HCT116 (cell line): ENCODE measurements at regions not wholly inside any gene's neighbourhood (a gene's known extent, or its start where the extent isn't known, plus 50 kb on each side); places are given as distances from the start of the nearest gene placed in this dataset.

Experiments used
- ATAC-seq: fragments of 200-7000 bp; cut with Tn5 transposase; 2 replicates; pipeline ENCODE4 v1.9.1; 2020; ENCODE audit warnings: mild to moderate bottlenecking, moderate library complexity
- BruUV-seq: library from RNA; stranded (reverse); fragments of 400-500 nt; replicated peaks from 2 replicates; lab custom pipeline; 2021; lab: Mats Ljungman, UMichigan
- CTCF ChIA-PET: fragments of 300-600 bp; sonication (Branson Sonifier 250); formaldehyde crosslinking; loops from one replicate; lab custom pipeline; 2021; ENCODE audit warnings: antibody characterized with exemption; lab: Charles Lee
- POLR2A ChIA-PET: fragments of 300-600, 350-600 bp; sonication (Branson Sonifier 250); formaldehyde crosslinking; loops from one replicate; lab custom pipeline; 2021; ENCODE audit warnings: antibody characterized with exemption; lab: Charles Lee
- RAD21 ChIA-PET, 2 experiments: fragments of 300-600 bp; sonication (Branson Sonifier 250); formaldehyde crosslinking; loops; one replicate each; lab custom pipeline; 2023; ENCODE audit warnings: low total read pairs in 2 of 2; ENCODE audit not compliant: uncharacterized antibody in 2 of 2, unreplicated experiment in 2 of 2, low non-redundant PET in 1 of 2; lab: Charles Lee
- DNase-seq: peaks from one replicate; pipeline ENCODE4 v3.0.0-alpha.2; 2010; ENCODE audit warnings: low read depth, low spot score
- H2AFZ ChIP-seq: fragments of 200-600 bp; shearing (Covaris generic), sonication (generic); 2 replicates; pipeline ENCODE4 v1.6.1; 2017; ENCODE audit warnings: low read depth, mixed run types, mixed read lengths, antibody characterized with exemption, low read length; ENCODE audit not compliant: poor library complexity, severe bottlenecking
- H3K27ac ChIP-seq: 2 replicates; pipeline ENCODE4 v1.5.1; 2012; ENCODE audit warnings: low read depth, low read length
- H3K27me3 ChIP-seq: fragments of 200-600 bp; sonication (generic); 2 replicates; pipeline ENCODE4 v1.6.1; 2016; ENCODE audit warnings: mixed run types, low read length, mixed read lengths; ENCODE audit not compliant: insufficient read depth
- H3K36me3 ChIP-seq, 2 experiments: fragments of 200-500 bp in 1 of 2; fragments of 200-600 bp in 1 of 2; sonication (Bioruptor generic) in 1 of 2; sonication (generic) in 1 of 2; 2 replicates each; pipeline versions ENCODE4 v1.5.1 to v1.6.1; 2014 to 2016; ENCODE audit warnings: low read length in 2 of 2, inconsistent platforms in 1 of 2, mixed read lengths in 1 of 2, mixed run types in 1 of 2; ENCODE audit not compliant: insufficient read depth in 2 of 2, control insufficient read depth in 1 of 2
- H3K4me1 ChIP-seq, 2 experiments: fragments of 200-600 bp in 1 of 2; sonication (generic) in 1 of 2; 2 replicates each; pipeline versions ENCODE4 v1.5.1 to v1.6.1; 2012 to 2017; ENCODE audit warnings: low read length in 2 of 2, inconsistent platforms in 1 of 2, mild to moderate bottlenecking in 1 of 2, mixed read lengths in 1 of 2, mixed run types in 1 of 2, moderate library complexity in 1 of 2; ENCODE audit not compliant: insufficient read depth in 2 of 2, control insufficient read depth in 1 of 2
- H3K4me2 ChIP-seq: fragments of 200-600 bp; sonication (generic); 2 replicates; pipeline ENCODE4 v1.6.1; 2017; ENCODE audit warnings: mixed run types, low read length, mixed read lengths
- H3K4me3 ChIP-seq, 2 experiments: fragments of 200-600 bp in 1 of 2; sonication (generic) in 1 of 2; replicated peaks in 1 of 2; 2 replicates each; pipeline ENCODE4 v1.5.1; 2011 to 2016; ENCODE audit warnings: low read length in 2 of 2, control low read depth in 1 of 2, low read depth in 1 of 2, mild to moderate bottlenecking in 1 of 2, mixed read lengths in 1 of 2, mixed run types in 1 of 2
- H3K79me2 ChIP-seq: fragments of 200-600 bp; sonication (generic); 2 replicates; pipeline ENCODE4 v1.6.1; 2017; ENCODE audit warnings: mild to moderate bottlenecking, mixed run types, low read length, moderate library complexity, mixed read lengths; ENCODE audit not compliant: insufficient read depth
- H3K9ac ChIP-seq: fragments of 200-600 bp; sonication (generic); 2 replicates; pipeline ENCODE4 v1.6.1; 2016; ENCODE audit warnings: low read length, mixed read lengths
- H3K9me2 ChIP-seq: fragments of 200-600 bp; sonication (generic), shearing (Covaris generic); 2 replicates; pipeline ENCODE4 v1.6.1; 2017; ENCODE audit warnings: mixed run types, mild to moderate bottlenecking, moderate library complexity; ENCODE audit not compliant: insufficient read depth
- H3K9me3 ChIP-seq, 2 experiments: fragments of 200-500 bp in 1 of 2; fragments of 200-600 bp in 1 of 2; sonication (Bioruptor generic) in 1 of 2; sonication (generic) in 1 of 2; 2 replicates each; pipeline ENCODE4 v1.6.1; 2014 to 2017; ENCODE audit warnings: low read length in 2 of 2, mixed read lengths in 2 of 2, inconsistent platforms in 1 of 2, low read depth in 1 of 2, mild to moderate bottlenecking in 1 of 2, mixed run types in 1 of 2, moderate library complexity in 1 of 2; ENCODE audit not compliant: control insufficient read depth in 1 of 2, insufficient read depth in 1 of 2
- H4K20me1 ChIP-seq: fragments of 200-600 bp; sonication (generic), shearing (Covaris generic); 2 replicates; pipeline ENCODE4 v1.6.1; 2017; ENCODE audit warnings: mixed run types, mild to moderate bottlenecking, moderate library complexity; ENCODE audit not compliant: insufficient read depth
- CEBPB ChIP-seq: IDR thresholded peaks from 2 replicates; pipeline ENCODE4 v1.6.1; 2012; ENCODE audit warnings: low read depth
- EZH2 ChIP-seq: fragments of 200-600 bp; sonication (generic); IDR thresholded peaks from 2 replicates; pipeline ENCODE4 v1.6.1; 2017; ENCODE audit warnings: antibody characterized with exemption, mixed run types
- EZH2phosphoT487 ChIP-seq: fragments of 200-600 bp; IDR thresholded peaks from 2 replicates; pipeline ENCODE4 v1.6.1; 2018; ENCODE audit warnings: antibody characterized with exemption, borderline replicate concordance
- FOSL1 ChIP-seq: IDR thresholded peaks from 2 replicates; pipeline ENCODE4 v1.6.1; 2012; ENCODE audit warnings: low read depth
- JUND ChIP-seq: IDR thresholded peaks from 2 replicates; pipeline ENCODE4 v1.6.1; 2012
- POLR2A ChIP-seq: IDR thresholded peaks from 2 replicates; pipeline ENCODE4 v1.7.0; 2011; ENCODE audit warnings: borderline replicate concordance; ENCODE audit not compliant: insufficient read depth, insufficient read length; ENCODE audit errors: extremely low read depth
- RAD21 ChIP-seq: IDR thresholded peaks from 2 replicates; pipeline ENCODE4 v1.6.1; 2012; ENCODE audit warnings: low read depth, mild to moderate bottlenecking
- SP1 ChIP-seq: IDR thresholded peaks from 2 replicates; pipeline ENCODE4 v1.6.1; 2012; ENCODE audit warnings: low read depth
- SRF ChIP-seq: IDR thresholded peaks from 2 replicates; pipeline ENCODE4 v1.6.1; 2012; ENCODE audit warnings: low read depth
- YY1 ChIP-seq: IDR thresholded peaks from 2 replicates; pipeline ENCODE4 v1.6.1; 2011; ENCODE audit warnings: low read length, low read depth, moderate library complexity, mild to moderate bottlenecking; ENCODE audit not compliant: insufficient replicate concordance; ENCODE audit errors: extremely low read depth
- intact Hi-C: fragments of 100-400 bp; cut with micrococcal nuclease; formaldehyde crosslinking; loops from 2 replicates; pipeline ENCODE4 v1.10.0; 2022
- TF ChIP-seq, protein P1 (sequence below), 3 experiments: fragments of 200-600 bp in 1 of 3; sonication (generic) in 1 of 3; IDR thresholded peaks in 2 of 3; conservative IDR thresholded peaks in 1 of 3; 2 replicates each; pipeline ENCODE4 v1.5.1; 2012 to 2017; ENCODE audit warnings: low read depth in 2 of 3, low read length in 2 of 3, antibody characterized with exemption in 1 of 3, borderline replicate concordance in 1 of 3, control low read depth in 1 of 3, mild to moderate bottlenecking in 1 of 3, mixed read lengths in 1 of 3, mixed run types in 1 of 3, moderate library complexity in 1 of 3; ENCODE audit not compliant: insufficient read depth in 1 of 3

- no peak overlapping the region for H3K9ac ChIP-seq
- TF ChIP-seq FOSL1: no peak
- no peak for TF ChIP-seq JUND
- TF ChIP-seq POLR2A: no peak
- no peak for TF ChIP-seq CEBPB
- TF ChIP-seq SRF: no peak
- no peak for TF ChIP-seq EZH2
- no peak for TF ChIP-seq YY1
- no peak for TF ChIP-seq EZH2phosphoT487
- TF ChIP-seq RAD21: no peak
- TF ChIP-seq SP1: no peak
- TF ChIP-seq, protein P1, sequence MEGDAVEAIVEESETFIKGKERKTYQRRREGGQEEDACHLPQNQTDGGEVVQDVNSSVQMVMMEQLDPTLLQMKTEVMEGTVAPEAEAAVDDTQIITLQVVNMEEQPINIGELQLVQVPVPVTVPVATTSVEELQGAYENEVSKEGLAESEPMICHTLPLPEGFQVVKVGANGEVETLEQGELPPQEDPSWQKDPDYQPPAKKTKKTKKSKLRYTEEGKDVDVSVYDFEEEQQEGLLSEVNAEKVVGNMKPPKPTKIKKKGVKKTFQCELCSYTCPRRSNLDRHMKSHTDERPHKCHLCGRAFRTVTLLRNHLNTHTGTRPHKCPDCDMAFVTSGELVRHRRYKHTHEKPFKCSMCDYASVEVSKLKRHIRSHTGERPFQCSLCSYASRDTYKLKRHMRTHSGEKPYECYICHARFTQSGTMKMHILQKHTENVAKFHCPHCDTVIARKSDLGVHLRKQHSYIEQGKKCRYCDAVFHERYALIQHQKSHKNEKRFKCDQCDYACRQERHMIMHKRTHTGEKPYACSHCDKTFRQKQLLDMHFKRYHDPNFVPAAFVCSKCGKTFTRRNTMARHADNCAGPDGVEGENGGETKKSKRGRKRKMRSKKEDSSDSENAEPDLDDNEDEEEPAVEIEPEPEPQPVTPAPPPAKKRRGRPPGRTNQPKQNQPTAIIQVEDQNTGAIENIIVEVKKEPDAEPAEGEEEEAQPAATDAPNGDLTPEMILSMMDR (IDR thresholded peaks at IDR 0.05 in 2 of 3, conservative IDR thresholded peaks at IDR 0.05 in 1 of 3; ENCODE audit: borderline replicate concordance in 1 of 3, insufficient read depth in 1 of 3, low read depth in 2 of 3, low read length in 2 of 3): no peak
- no peaks in the 10 kb centered on the region for H3K36me3 ChIP-seq
- intact Hi-C loops: no loop called here
- no peaks in the 10 kb centered on the region for H4K20me1 ChIP-seq
- ChIA-PET POLR2A (no interaction called here), CTCF (no interaction called here), RAD21 (no interaction called here)
- H3K27me3 ChIP-seq: no peaks in the 10 kb centered on the region
- no peak overlapping the region for H2AFZ ChIP-seq
- BruUV-seq: no TSS peak
- no peak for ATAC-seq
- H3K9me3 ChIP-seq: no peaks in the 10 kb centered on the region
- H3K4me3 ChIP-seq: no peak overlapping the region
- no peaks in the 10 kb centered on the region for H3K9me2 ChIP-seq
- no peak overlapping the region for H3K27ac ChIP-seq
- H3K4me1 ChIP-seq: peaks cover 0 to 2% of the 10 kb centered on the region in 2 experiments; a peak in 2 of 4 replicates
- no peak overlapping the region for H3K4me2 ChIP-seq
- no peak for DNase-seq
- H3K79me2 ChIP-seq: no peaks in the 10 kb centered on the region
These were observed 53.8 kb upstream of the RCBTB2 start for GRCh38 chr13:48586591-48587103.
